Gastrocnemius medialis (tissue), 4 donors: ENCODE measurements at regions not wholly inside any gene's neighbourhood (a gene's known extent, or its start where the extent isn't known, plus 50 kb on each side); places are given as distances from the start of the nearest gene placed in this dataset.

Source experiments
- CTCF ChIP-seq, 5 experiments: fragments of 450-650 bp in 3 of 5; fragments of 200-600 bp in 2 of 5; sonication (generic) in 2 of 5; IDR thresholded peaks in 4 of 5; conservative IDR thresholded peaks in 1 of 5; 1 replicate in 4 of 5; 2 replicates in 1 of 5; pipeline ENCODE4 v1.5.1; 2016 to 2019; ENCODE audit warnings: antibody characterized with exemption in 5 of 5, mild to moderate bottlenecking in 3 of 5, moderate library complexity in 3 of 5
- POLR2A ChIP-seq, 2 donors: fragments of 450-650 bp; IDR thresholded peaks; one replicate each; pipeline ENCODE4 v1.6.1; 2017; ENCODE audit warnings: antibody characterized with exemption in 2 of 2, mild to moderate bottlenecking in 2 of 2, moderate library complexity in 2 of 2

- TF ChIP-seq POLR2A (IDR thresholded peaks at IDR 0.05) (no peak), CTCF (IDR thresholded peaks at IDR 0.05 in 4 of 5, conservative IDR thresholded peaks at IDR 0.05 in 1 of 5) (no peak)
These were observed 317.5 kb upstream of the RTL1 start for GRCh38 chr14:101220921-101221510.
